ENCODE measurements at regions not wholly inside any gene's neighbourhood (a gene's known extent, or its start where the extent isn't known, plus 50 kb on each side); places are given as distances from the start of the nearest gene placed in this dataset.

DNA sequence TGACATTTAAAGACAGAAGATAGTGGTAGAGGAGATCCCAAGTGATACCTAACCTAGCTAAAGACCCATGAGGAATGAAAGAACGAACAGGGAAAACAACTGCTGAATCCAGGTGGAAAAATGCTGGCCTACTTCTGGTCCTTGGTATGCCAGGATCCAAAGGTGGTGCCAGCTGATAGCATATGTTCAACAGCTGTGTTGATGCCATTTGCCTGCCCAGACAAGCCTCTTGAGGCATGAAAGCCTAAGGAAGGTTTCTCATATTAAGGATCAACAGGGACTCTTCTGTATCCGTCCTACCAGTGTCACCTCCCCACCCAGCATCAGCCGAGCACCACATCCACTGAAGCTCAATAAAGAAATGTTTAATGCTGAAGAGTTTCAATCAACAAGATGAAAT lies 225.7 kb upstream of the DMRT1 start:
- no peak overlapping the region for H3K27ac ChIP-seq
- no peaks in the 10 kb centered on the region for H4K20me1 ChIP-seq (ENCODE audit: low read depth)
- no peaks in the 10 kb centered on the region for H3K9me3 ChIP-seq (ENCODE audit: low read depth)
- TF ChIP-seq EZH2phosphoT487 (IDR thresholded peaks at IDR 0.05) (no peak), EZH2 (IDR thresholded peaks at IDR 0.05) (no peak)
- TF ChIP-seq, protein P1, sequence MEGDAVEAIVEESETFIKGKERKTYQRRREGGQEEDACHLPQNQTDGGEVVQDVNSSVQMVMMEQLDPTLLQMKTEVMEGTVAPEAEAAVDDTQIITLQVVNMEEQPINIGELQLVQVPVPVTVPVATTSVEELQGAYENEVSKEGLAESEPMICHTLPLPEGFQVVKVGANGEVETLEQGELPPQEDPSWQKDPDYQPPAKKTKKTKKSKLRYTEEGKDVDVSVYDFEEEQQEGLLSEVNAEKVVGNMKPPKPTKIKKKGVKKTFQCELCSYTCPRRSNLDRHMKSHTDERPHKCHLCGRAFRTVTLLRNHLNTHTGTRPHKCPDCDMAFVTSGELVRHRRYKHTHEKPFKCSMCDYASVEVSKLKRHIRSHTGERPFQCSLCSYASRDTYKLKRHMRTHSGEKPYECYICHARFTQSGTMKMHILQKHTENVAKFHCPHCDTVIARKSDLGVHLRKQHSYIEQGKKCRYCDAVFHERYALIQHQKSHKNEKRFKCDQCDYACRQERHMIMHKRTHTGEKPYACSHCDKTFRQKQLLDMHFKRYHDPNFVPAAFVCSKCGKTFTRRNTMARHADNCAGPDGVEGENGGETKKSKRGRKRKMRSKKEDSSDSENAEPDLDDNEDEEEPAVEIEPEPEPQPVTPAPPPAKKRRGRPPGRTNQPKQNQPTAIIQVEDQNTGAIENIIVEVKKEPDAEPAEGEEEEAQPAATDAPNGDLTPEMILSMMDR (IDR thresholded peaks at IDR 0.05), result no peak
- H3K4me3 ChIP-seq, result no peak overlapping the region
- no peaks in the 10 kb centered on the region for H3F3A ChIP-seq (ENCODE audit: low read depth)
- no peak for DNase-seq (ENCODE audit: low spot score)
- no peak overlapping the region for H2AFZ ChIP-seq (replicated peaks)
- Mint-ChIP-seq H3K36me3 (no peaks in the 10 kb centered on the region), H3K27ac (no peak overlapping the region), H3K4me1 (peaks cover 12% of the 10 kb centered on the region), H3K4me3 (no peak overlapping the region), H3K27me3 (ENCODE audit: insufficient read depth, low read depth) (no peaks in the 10 kb centered on the region), H3K9me3 (no peaks in the 10 kb centered on the region)
- H3K36me3 ChIP-seq, result no peaks in the 10 kb centered on the region
- H3K9ac ChIP-seq, result no peak overlapping the region
- H3K4me1 ChIP-seq, result no peaks in the 10 kb centered on the region
- H3K27me3 ChIP-seq, result no peaks in the 10 kb centered on the region
- H3K79me2 ChIP-seq (ENCODE audit: low read depth), result no peaks in the 10 kb centered on the region
- no peak overlapping the region for H3K4me2 ChIP-seq

DNA sequence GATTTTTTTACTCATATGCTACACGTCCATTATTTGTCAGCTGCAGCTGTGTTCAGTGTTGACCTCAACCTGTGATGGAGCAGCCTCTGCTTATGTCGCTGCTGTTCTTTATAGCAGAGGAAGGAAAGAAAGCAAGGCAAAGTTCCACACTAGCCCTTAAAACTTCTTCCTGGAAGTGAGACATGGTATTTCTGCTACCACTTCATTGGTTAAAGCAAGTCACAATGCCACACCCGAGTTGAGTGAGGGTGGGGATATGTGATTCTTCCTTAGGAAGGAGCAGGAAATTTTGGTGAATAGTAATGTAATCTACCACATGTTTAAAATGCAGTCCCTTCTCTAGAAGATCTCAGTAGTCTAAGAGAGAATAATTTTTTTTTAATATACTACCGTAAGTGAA lies 224.8 kb upstream of the DMRT1 start:
- H3K36me3 Mint-ChIP-seq, result no peaks in the 10 kb centered on the region
- peaks cover 12% of the 10 kb centered on the region for H3K4me1 Mint-ChIP-seq
- no peaks in the 10 kb centered on the region for H3K9me3 Mint-ChIP-seq

DNA sequence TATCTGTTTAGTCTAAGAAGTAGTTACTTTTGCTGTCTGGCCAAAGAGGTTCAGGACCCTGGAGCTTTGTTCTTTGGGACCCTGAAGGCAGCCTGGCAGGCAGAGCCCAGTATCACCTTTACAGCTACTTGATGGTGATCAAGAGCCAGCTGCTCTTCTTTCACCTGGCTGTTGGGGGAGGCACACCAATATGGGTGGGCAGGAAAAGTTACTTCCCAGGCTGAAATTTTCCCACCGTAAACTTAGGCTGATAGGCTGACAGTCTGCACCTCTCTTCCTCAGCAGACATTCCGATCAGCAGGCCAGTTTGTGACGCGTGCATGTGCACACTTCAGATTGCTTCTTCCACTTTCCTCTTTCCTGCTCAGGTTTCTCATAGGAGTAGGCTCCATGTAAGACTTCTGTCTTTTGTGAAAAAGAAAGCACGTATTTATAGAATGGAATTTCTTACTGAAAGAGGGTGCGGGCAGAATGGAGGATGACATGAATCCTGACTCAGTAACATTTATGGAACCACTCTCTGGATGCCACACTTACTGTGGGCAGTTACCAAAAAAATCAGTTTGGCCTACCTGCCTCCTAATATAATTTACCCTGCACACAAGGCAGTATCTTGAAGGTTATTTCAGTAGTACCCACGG lies 223.9 kb upstream of the DMRT1 start:
- Mint-ChIP-seq H3K36me3 (no peaks in the 10 kb centered on the region), H3K4me1 (peaks cover 12% of the 10 kb centered on the region), H3K27ac (no peak overlapping the region), H3K4me3 (no peak overlapping the region), H3K9me3 (no peaks in the 10 kb centered on the region), H3K27me3 (ENCODE audit: insufficient read depth, low read depth) (no peaks in the 10 kb centered on the region)
- Histone ChIP-seq H3K36me3 (no peaks in the 10 kb centered on the region), H3K4me2 (no peak overlapping the region), H3K27ac (no peak overlapping the region), H3K9me3 (ENCODE audit: low read depth) (no peaks in the 10 kb centered on the region), H4K20me1 (ENCODE audit: low read depth) (no peaks in the 10 kb centered on the region), H3K4me1 (no peaks in the 10 kb centered on the region), H3K4me3 (no peak overlapping the region), H3F3A (ENCODE audit: low read depth) (no peaks in the 10 kb centered on the region), H3K9ac (no peak overlapping the region), H2AFZ (replicated peaks) (no peak overlapping the region), H3K27me3 (no peaks in the 10 kb centered on the region), H3K79me2 (ENCODE audit: low read depth) (no peaks in the 10 kb centered on the region)
- no peak for DNase-seq (ENCODE audit: low spot score)
- TF ChIP-seq EZH2phosphoT487 (IDR thresholded peaks at IDR 0.05), result no peak
- TF ChIP-seq, protein P1 (IDR thresholded peaks at IDR 0.05), result no peak

More for the DNA sequence above, 224.8 kb upstream of the DMRT1 start:
- Histone ChIP-seq H3K27me3 (no peaks in the 10 kb centered on the region), H3K4me2 (no peak overlapping the region), H3K27ac (no peak overlapping the region), H2AFZ (replicated peaks) (no peak overlapping the region), H3K4me3 (no peak overlapping the region), H3K9me3 (ENCODE audit: low read depth) (no peaks in the 10 kb centered on the region), H3F3A (ENCODE audit: low read depth) (no peaks in the 10 kb centered on the region), H4K20me1 (ENCODE audit: low read depth) (no peaks in the 10 kb centered on the region), H3K36me3 (no peaks in the 10 kb centered on the region), H3K9ac (no peak overlapping the region), H3K79me2 (ENCODE audit: low read depth) (no peaks in the 10 kb centered on the region), H3K4me1 (no peaks in the 10 kb centered on the region)
- Mint-ChIP-seq H3K27ac (no peak overlapping the region), H3K4me3 (no peak overlapping the region), H3K27me3 (ENCODE audit: insufficient read depth, low read depth) (no peaks in the 10 kb centered on the region)
- TF ChIP-seq, protein P1 (IDR thresholded peaks at IDR 0.05), result no peak
- TF ChIP-seq EZH2 (IDR thresholded peaks at IDR 0.05), result no peak
- DNase-seq (ENCODE audit: low spot score), result no peak
